IMR-90 (cell line): ENCODE measurements at regions not wholly inside any gene's neighbourhood (a gene's known extent, or its start where the extent isn't known, plus 50 kb on each side); places are given as distances from the start of the nearest gene placed in this dataset.

Experiments
- ATAC-seq: fragments of 200-7000 bp; cut with Tn5 transposase; 2 replicates; pipeline ENCODE4 v1.9.1; 2020; ENCODE audit warnings: low read depth, mild to moderate bottlenecking, moderate library complexity
- BruUV-seq: library from RNA; stranded (reverse); fragments of 400-500 nt; replicated peaks from 2 replicates; lab custom pipeline; 2021; lab: Mats Ljungman, UMichigan
- CTCF ChIA-PET: fragments of 300-600 bp; formaldehyde crosslinking; extraction: SDS; loops from one replicate; lab custom pipeline; 2021; ENCODE audit warnings: antibody characterized with exemption; lab: Yijun Ruan, JAX
- POLR2A ChIA-PET: fragments of 300-600 bp; sonication (Branson Sonifier 250); formaldehyde crosslinking; loops from one replicate; lab custom pipeline; 2022; ENCODE audit warnings: antibody characterized with exemption; ENCODE audit not compliant: unreplicated experiment; lab: Charles Lee
- DNase-seq: peaks from one replicate; pipeline ENCODE4 v3.0.0; 2013
- H2AFZ ChIP-seq: replicated peaks from 2 replicates; pipeline ENCODE3; 2013; ENCODE audit warnings: low read length, mild to moderate bottlenecking; ENCODE audit not compliant: poor library complexity
- H2AK5ac ChIP-seq: 2 replicates; pipeline ENCODE4 v1.6.1; 2013; ENCODE audit warnings: low read depth, low read length, inconsistent platforms
- H2AK9ac ChIP-seq: replicated peaks from 2 replicates; pipeline ENCODE3; 2013; ENCODE audit warnings: mild to moderate bottlenecking, low read depth, low read length, moderate library complexity; ENCODE audit not compliant: poor library complexity
- H2BK120ac ChIP-seq: 2 replicates; pipeline ENCODE4 v1.6.1; 2013; ENCODE audit warnings: low read depth, low read length, inconsistent platforms
- H2BK15ac ChIP-seq: 3 replicates; pipeline ENCODE4 v1.6.1; 2013; ENCODE audit warnings: low read depth, low read length, inconsistent platforms
- H2BK20ac ChIP-seq: 2 replicates; pipeline ENCODE4 v1.6.1; 2013; ENCODE audit warnings: low read depth, mild to moderate bottlenecking, inconsistent platforms, low read length, moderate library complexity
- H2BK5ac ChIP-seq: 2 replicates; pipeline ENCODE4 v1.6.1; 2013; ENCODE audit warnings: mild to moderate bottlenecking, low read depth, low read length, inconsistent platforms; ENCODE audit not compliant: poor library complexity, severe bottlenecking
- H3K14ac ChIP-seq: replicated peaks from 2 replicates; pipeline ENCODE4 v1.6.1; 2013; ENCODE audit warnings: low read depth, low read length, inconsistent platforms
- H3K18ac ChIP-seq: 2 replicates; pipeline ENCODE4 v1.6.1; 2013; ENCODE audit warnings: low read depth, low read length, control low read depth
- H3K23ac ChIP-seq: 2 replicates; pipeline ENCODE4 v1.6.1; 2013; ENCODE audit warnings: low read depth, low read length, inconsistent platforms
- H3K27ac ChIP-seq: 2 replicates; pipeline ENCODE4 v1.5.1; 2013; ENCODE audit warnings: mild to moderate bottlenecking, control low read depth, low read length; ENCODE audit not compliant: insufficient read depth
- H3K27me3 ChIP-seq: 2 replicates; pipeline ENCODE4 v1.6.1; 2013; ENCODE audit warnings: low read length; ENCODE audit not compliant: control insufficient read depth, insufficient read depth
- H3K36me3 ChIP-seq: 2 replicates; pipeline ENCODE4 v1.6.1; 2013; ENCODE audit warnings: low read length, mixed read lengths; ENCODE audit not compliant: control insufficient read depth, insufficient read depth
- H3K4ac ChIP-seq: 2 replicates; pipeline ENCODE4 v1.6.1; 2013; ENCODE audit warnings: low read depth, low read length, inconsistent platforms
- H3K4me1 ChIP-seq: 2 replicates; pipeline ENCODE4 v1.6.1; 2013; ENCODE audit warnings: low read length, mixed read lengths; ENCODE audit not compliant: control insufficient read depth, insufficient read depth
- H3K4me2 ChIP-seq: 2 replicates; pipeline ENCODE4 v1.6.1; 2013; ENCODE audit warnings: low read depth, mild to moderate bottlenecking, control low read depth, low read length, moderate library complexity
- H3K4me3 ChIP-seq: 2 replicates; pipeline ENCODE4 v1.5.1; 2013; ENCODE audit warnings: low read depth, mild to moderate bottlenecking, control low read depth, low read length, moderate library complexity; ENCODE audit not compliant: insufficient read depth
- H3K56ac ChIP-seq: 2 replicates; pipeline ENCODE4 v1.6.1; 2013; ENCODE audit warnings: low read length, inconsistent platforms; ENCODE audit not compliant: insufficient read depth; ENCODE audit errors: extremely low read depth
- H3K79me1 ChIP-seq, 2 experiments: 2 replicates each; pipeline ENCODE4 v1.6.1; 2013; ENCODE audit warnings: low read length in 2 of 2, inconsistent platforms in 1 of 2, low read depth in 1 of 2
- H3K9ac ChIP-seq: 2 replicates; pipeline ENCODE4 v1.6.1; 2013; ENCODE audit warnings: low read depth, low read length, control low read depth
- H3K9me1 ChIP-seq: 2 replicates; pipeline ENCODE4 v1.6.1; 2013; ENCODE audit warnings: low read length, inconsistent platforms; ENCODE audit not compliant: insufficient read depth
- H3K9me3 ChIP-seq: 2 replicates; pipeline ENCODE4 v1.6.1; 2013; ENCODE audit warnings: low read length; ENCODE audit not compliant: control insufficient read depth, insufficient read depth
- H4K20me1 ChIP-seq: 2 replicates; pipeline ENCODE4 v1.6.1; 2013; ENCODE audit warnings: low read length, inconsistent platforms; ENCODE audit not compliant: insufficient read depth
- H4K5ac ChIP-seq: 2 replicates; pipeline ENCODE4 v1.6.1; 2013; ENCODE audit warnings: mild to moderate bottlenecking, low read depth, low read length, control low read depth
- H4K8ac ChIP-seq, 2 experiments: 2 replicates each; pipeline ENCODE4 v1.6.1; 2013; ENCODE audit warnings: low read depth in 2 of 2, low read length in 2 of 2, control low read depth in 1 of 2, inconsistent platforms in 1 of 2
- H4K91ac ChIP-seq: 2 replicates; pipeline ENCODE4 v1.6.1; 2013; ENCODE audit warnings: low read depth, low read length, inconsistent platforms; ENCODE audit not compliant: insufficient read depth
- BHLHE40 ChIP-seq: fragments of 150-350 bp; IDR thresholded peaks from 2 replicates; pipeline ENCODE4 v1.6.1; 2016; ENCODE audit warnings: mild to moderate bottlenecking, low read depth, low read length
- CEBPB ChIP-seq: IDR thresholded peaks from 2 replicates; pipeline ENCODE4 v1.6.1; 2012; ENCODE audit warnings: low read depth, low read length, improper control_type of control experiment
- CHD1 ChIP-seq: IDR thresholded peaks from 2 replicates; pipeline ENCODE4 v1.6.1; 2012; ENCODE audit warnings: low read depth, low read length, improper control_type of control experiment
- CTCF ChIP-seq: conservative IDR thresholded peaks from 2 replicates; pipeline ENCODE4 v1.5.1; 2012; ENCODE audit warnings: mild to moderate bottlenecking, low read depth, low read length, improper control_type of control experiment
- ELK1 ChIP-seq: fragments of 150-350 bp; IDR thresholded peaks from 2 replicates; pipeline ENCODE4 v1.6.1; 2016; ENCODE audit warnings: low read depth, mild to moderate bottlenecking, low read length, moderate library complexity, borderline replicate concordance
- FOS ChIP-seq: fragments of 150-350 bp; IDR thresholded peaks from 2 replicates; pipeline ENCODE4 v1.6.1; 2016; ENCODE audit warnings: low read depth, low read length
- MAFK ChIP-seq: IDR thresholded peaks from 2 replicates; pipeline ENCODE4 v1.6.1; 2012; ENCODE audit warnings: low read depth, low read length, improper control_type of control experiment
- MAZ ChIP-seq: IDR thresholded peaks from 2 replicates; pipeline ENCODE4 v1.6.1; 2012; ENCODE audit warnings: low read depth, mild to moderate bottlenecking, low read length, improper control_type of control experiment, moderate library complexity, borderline replicate concordance
- MXI1 ChIP-seq: IDR thresholded peaks from 2 replicates; pipeline ENCODE4 v1.6.1; 2012; ENCODE audit warnings: low read depth, mild to moderate bottlenecking, low read length, moderate library complexity, borderline replicate concordance
- NFE2L2 ChIP-seq: fragments of 150-350 bp; IDR thresholded peaks from 2 replicates; pipeline ENCODE4 v1.6.1; 2016; ENCODE audit warnings: low read depth, mild to moderate bottlenecking, low read length
- POLR2A ChIP-seq: IDR thresholded peaks from 2 replicates; pipeline ENCODE4 v1.6.1; 2012; ENCODE audit warnings: mild to moderate bottlenecking, low read depth, low read length
- RAD21 ChIP-seq: IDR thresholded peaks from 2 replicates; pipeline ENCODE4 v1.6.1; 2012; ENCODE audit warnings: low read length, improper control_type of control experiment
- RCOR1 ChIP-seq: IDR thresholded peaks from 2 replicates; pipeline ENCODE4 v1.6.1; 2012; ENCODE audit warnings: mild to moderate bottlenecking, low read length, improper control_type of control experiment; ENCODE audit not compliant: insufficient replicate concordance
- RFX5 ChIP-seq: IDR thresholded peaks from 2 replicates; pipeline ENCODE4 v1.8.0; 2012; ENCODE audit warnings: low read depth, mild to moderate bottlenecking, low read length, moderate library complexity
- SMC3 ChIP-seq: fragments of 150-350 bp; IDR thresholded peaks from 2 replicates; pipeline ENCODE4 v1.6.1; 2016; ENCODE audit warnings: low read depth, mild to moderate bottlenecking, antibody characterized with exemption, low read length, moderate library complexity
- USF2 ChIP-seq: fragments of 150-350 bp; IDR thresholded peaks from 2 replicates; pipeline ENCODE4 v1.6.1; 2017; ENCODE audit warnings: mild to moderate bottlenecking, antibody characterized with exemption, low read length, low read depth
- WGBS, 2 experiments: methylation state at CpG; one replicate each; pipeline versions ENCODE4 v1.1.5 to v1.1.7; 2013; ENCODE audit warnings: missing lambda C conversion rate in 2 of 2; ENCODE audit not compliant: insufficient read length in 1 of 2; ENCODE audit errors: extremely low coverage in 2 of 2; 5-methylcytosine and 5-hydroxymethylcytosine counted together
- dilution Hi-C: fragments of 300-500 bp; cut with HindIII; formaldehyde crosslinking; loops from one replicate; pipeline ENCODE4 v1.14.3; 2018; ENCODE audit warnings: low sequenced_read_pairs; ENCODE audit not compliant: unreplicated experiment
- in situ Hi-C: fragments of 300-500 bp; cut with MboI; formaldehyde crosslinking; loops from 3 replicates; pipeline ENCODE4 v1.14.3; 2019; ENCODE audit warnings: low sequenced_read_pairs, inconsistent platforms, mixed read lengths
- intact Hi-C: fragments of 100-400 bp; cut with micrococcal nuclease; formaldehyde crosslinking; loops from 2 replicates; pipeline ENCODE4 v1.10.0; 2022

GRCh38 chr7:76129836-76130235 lies 71.9 kb upstream of the SRRM3 start:
- Histone ChIP-seq H4K20me1 (no peaks in the 10 kb centered on the region), H3K36me3 (no peaks in the 10 kb centered on the region), H3K4me2 (no peak overlapping the region), H2BK120ac (no peak overlapping the region), H3K27ac (no peak overlapping the region), H3K18ac (no peak overlapping the region), H2BK20ac (no peak overlapping the region), H3K4ac (no peak overlapping the region), H2AFZ (no peak overlapping the region), H4K8ac (no peak overlapping the region), H3K9me1 (no peaks in the 10 kb centered on the region), H2AK5ac (no peak overlapping the region), H3K9me3 (no peaks in the 10 kb centered on the region), H2BK15ac (no peak overlapping the region), H3K14ac (no peak overlapping the region), H3K23ac (no peak overlapping the region), H2AK9ac (no peak overlapping the region), H4K91ac (no peak overlapping the region), H3K56ac (no peak overlapping the region), H3K27me3 (peaks cover 10% of the 10 kb centered on the region; the same call in 1 of the 2 replicates), H3K9ac (no peak overlapping the region), H4K5ac (no peak overlapping the region), H3K4me3 (no peak overlapping the region), H3K4me1 (no peaks in the 10 kb centered on the region), H3K79me1 (no peaks in the 10 kb centered on the region), H2BK5ac (no peak overlapping the region)
- dilution Hi-C loops = no loop called here
- TF ChIP-seq NFE2L2 (no peak), RCOR1 (no peak), ELK1 (no peak), RAD21 (no peak), BHLHE40 (no peak), CHD1 (no peak), RFX5 (no peak), MXI1 (no peak), MAFK (no peak), POLR2A (no peak), MAZ (no peak), FOS (no peak), SMC3 (no peak), CTCF (no peak), USF2 (no peak), CEBPB (no peak)
- ATAC-seq (no peak), DNase-seq (no peak)
- POLR2A ChIA-PET = no interaction called here
- in situ Hi-C loops = loop anchor here (5.0 to 25.0 kb wide), 2 partner anchors 63 to 268 kb away; no protein-coding TSS in a partner anchor
- WGBS, 2 experiments = 90% methylated on average over 4 of the region's 8 CpGs; no CpG with 5 or more reads in 1 of the 2 experiments
- intact Hi-C loops = loop anchor here (1.0 to 5.0 kb wide), 2 partner anchors 61 to 78 kb away; no protein-coding TSS in a partner anchor
- no TSS peak for BruUV-seq
- CTCF ChIA-PET = interaction anchor here (0.6 to 1.1 kb wide), 2 partner anchors 11 to 110 kb away, joined by 3 to 4 read pairs; no protein-coding TSS in a partner anchor
